HepG2 (cell line): ENCODE measurements at regions not wholly inside any gene's neighbourhood (a gene's known extent, or its start where the extent isn't known, plus 50 kb on each side); places are given as distances from the start of the nearest gene placed in this dataset.

Source experiments
- ATAC-seq: fragments of 200-7000 bp; cut with Tn5 transposase; 3 replicates; pipeline ENCODE4 v1.9.1; 2020; ENCODE audit warnings: mild to moderate bottlenecking, moderate library complexity
- BruUV-seq: library from RNA; stranded (reverse); fragments of 400-500 nt; replicated peaks from 2 replicates; lab custom pipeline; 2021; lab: Mats Ljungman, UMichigan
- CTCF ChIA-PET: fragments of 300-600 bp; formaldehyde crosslinking; extraction: SDS; loops from one replicate; lab custom pipeline; 2021; ENCODE audit warnings: low total read pairs, inconsistent platforms, low intra/inter-chr PET ratio; lab: Yijun Ruan, JAX
- POLR2A ChIA-PET: fragments of 350-600 bp; sonication (Branson Sonifier 250); formaldehyde crosslinking; loops from one replicate; lab custom pipeline; 2020; ENCODE audit warnings: antibody characterized with exemption, inconsistent platforms; lab: Yijun Ruan, JAX
- DNase-seq: peaks from one replicate; pipeline ENCODE4 v3.0.0-alpha.2; 2015; ENCODE audit warnings: low spot score
- FAIRE-seq: peaks from 3 replicates; lab custom pipeline; 2011; peaks lifted over from hg19 to GRCh38; lab: Jason Lieb, UNC
- H2AFZ ChIP-seq: one replicate; pipeline ENCODE4 v1.6.1; 2011; ENCODE audit warnings: low read length, inconsistent platforms
- H3K27ac ChIP-seq: fragments of 300-600 bp; 3 replicates; pipeline ENCODE4 v1.8.0; 2011; ENCODE audit warnings: mixed run types, mild to moderate bottlenecking, mixed read lengths, low read length, inconsistent platforms; ENCODE audit not compliant: insufficient read depth; ENCODE audit errors: extremely low read length
- H3K27me3 ChIP-seq, 2 experiments: fragments of 200-600 bp in 1 of 2; 2 replicates in 1 of 2; 3 replicates in 1 of 2; pipeline versions ENCODE4 v1.6.0 to v1.8.0; 2011; ENCODE audit warnings: low read length in 2 of 2, mild to moderate bottlenecking in 2 of 2, moderate library complexity in 2 of 2, inconsistent platforms in 1 of 2; ENCODE audit not compliant: insufficient read depth in 2 of 2, control insufficient read depth in 1 of 2
- H3K36me3 ChIP-seq, 2 experiments: fragments of 200-600 bp in 1 of 2; replicated peaks in 1 of 2; 2 replicates in 1 of 2; 3 replicates in 1 of 2; pipeline versions ENCODE4 v1.5.1 to v1.8.0; 2011; ENCODE audit warnings: low read length in 2 of 2, inconsistent platforms in 1 of 2; ENCODE audit not compliant: insufficient read depth in 2 of 2, control insufficient read depth in 1 of 2
- H3K4me1 ChIP-seq: 2 replicates; pipeline ENCODE4 v1.5.1; 2012; ENCODE audit warnings: low read length, inconsistent platforms; ENCODE audit not compliant: insufficient read depth
- H3K4me2 ChIP-seq: 2 replicates; pipeline ENCODE4 v1.6.0; 2011; ENCODE audit warnings: low read depth, low read length, inconsistent platforms
- H3K4me3 ChIP-seq, 3 experiments: fragments of 200-600 bp in 1 of 3; sonication (generic), shearing (Covaris generic) in 1 of 3; replicated peaks in 1 of 3; 2 replicates each; pipeline ENCODE4 v1.5.1; 2011 to 2016; ENCODE audit warnings: low read length in 3 of 3, inconsistent platforms in 2 of 3, low read depth in 2 of 3, mild to moderate bottlenecking in 2 of 3, control low read depth in 1 of 3, mixed read lengths in 1 of 3; ENCODE audit not compliant: insufficient read depth in 1 of 3
- H3K79me2 ChIP-seq: one replicate; pipeline ENCODE4 v1.6.1; 2011; ENCODE audit warnings: low read length, inconsistent platforms; ENCODE audit not compliant: insufficient read depth
- H3K9ac ChIP-seq: 2 replicates; pipeline ENCODE4 v1.6.0; 2011; ENCODE audit warnings: mild to moderate bottlenecking, low read depth, low read length, inconsistent platforms; ENCODE audit not compliant: insufficient read depth
- H3K9me3 ChIP-seq: 2 replicates; pipeline ENCODE4 v1.5.1; 2012; ENCODE audit warnings: mild to moderate bottlenecking, low read length
- H4K20me1 ChIP-seq: 2 replicates; pipeline ENCODE4 v1.6.0; 2011; ENCODE audit warnings: inconsistent platforms, mild to moderate bottlenecking, low read length, moderate library complexity; ENCODE audit not compliant: insufficient read depth
- KAT8 ChIP-seq: IDR thresholded peaks from 2 replicates; pipeline ENCODE4 v1.6.1; 2016; ENCODE audit warnings: missing genetic modification reagents, missing compliant biosample characterization
- NFE2L1 ChIP-seq: sonication (generic); formaldehyde crosslinking; IDR thresholded peaks from 2 replicates; pipeline ENCODE4 v1.4.0; 2020; ENCODE audit warnings: missing genetic modification reagents, mild to moderate bottlenecking, borderline replicate concordance
- RBM22 ChIP-seq: fragments of 200-400 bp; formaldehyde crosslinking; optimal IDR thresholded peaks from 2 replicates; pipeline ENCODE3; 2017; ENCODE audit warnings: mild to moderate bottlenecking, low read length, moderate library complexity
- SAFB2 ChIP-seq: sonication (generic); formaldehyde crosslinking; IDR thresholded peaks from 2 replicates; pipeline ENCODE4 v1.5.1; 2020; ENCODE audit warnings: missing genetic modification reagents, low read depth, mild to moderate bottlenecking, borderline replicate concordance
- SPEN ChIP-seq: sonication (generic); formaldehyde crosslinking; IDR thresholded peaks from 2 replicates; pipeline ENCODE4 v1.5.1; 2020; ENCODE audit warnings: low read depth, mild to moderate bottlenecking, missing genetic modification reagents
- ZNF326 ChIP-seq: sonication (generic); formaldehyde crosslinking; IDR thresholded peaks from 2 replicates; pipeline ENCODE4 v1.4.0; 2020; ENCODE audit warnings: missing genetic modification reagents, borderline replicate concordance
- ZNF83 ChIP-seq: sonication (generic); formaldehyde crosslinking; IDR thresholded peaks from 2 replicates; pipeline ENCODE4 v1.4.0; 2020; ENCODE audit warnings: missing genetic modification reagents, mild to moderate bottlenecking, borderline replicate concordance
- WGBS: methylation state at CpG from one replicate; pipeline ENCODE4 v1.1.6; 2017; ENCODE audit warnings: low lambda C conversion rate; 5-methylcytosine and 5-hydroxymethylcytosine counted together
- in situ Hi-C: cut with HindIII; loops from 2 replicates; pipeline ENCODE4 v1.10.0; 2017; ENCODE audit warnings: low pct_unique_long_range_greater_than_20kb; ENCODE audit not compliant: extremely low pct_ligation_motif_present
- intact Hi-C: fragments of 100-400 bp; cut with micrococcal nuclease; formaldehyde crosslinking; loops from one replicate; pipeline ENCODE4 v1.10.0; 2022; ENCODE audit not compliant: unreplicated experiment
- TF ChIP-seq, protein P1 (sequence below): IDR thresholded peaks from 2 replicates; pipeline ENCODE4 v1.6.1; 2012; ENCODE audit warnings: inconsistent platforms

DNA sequence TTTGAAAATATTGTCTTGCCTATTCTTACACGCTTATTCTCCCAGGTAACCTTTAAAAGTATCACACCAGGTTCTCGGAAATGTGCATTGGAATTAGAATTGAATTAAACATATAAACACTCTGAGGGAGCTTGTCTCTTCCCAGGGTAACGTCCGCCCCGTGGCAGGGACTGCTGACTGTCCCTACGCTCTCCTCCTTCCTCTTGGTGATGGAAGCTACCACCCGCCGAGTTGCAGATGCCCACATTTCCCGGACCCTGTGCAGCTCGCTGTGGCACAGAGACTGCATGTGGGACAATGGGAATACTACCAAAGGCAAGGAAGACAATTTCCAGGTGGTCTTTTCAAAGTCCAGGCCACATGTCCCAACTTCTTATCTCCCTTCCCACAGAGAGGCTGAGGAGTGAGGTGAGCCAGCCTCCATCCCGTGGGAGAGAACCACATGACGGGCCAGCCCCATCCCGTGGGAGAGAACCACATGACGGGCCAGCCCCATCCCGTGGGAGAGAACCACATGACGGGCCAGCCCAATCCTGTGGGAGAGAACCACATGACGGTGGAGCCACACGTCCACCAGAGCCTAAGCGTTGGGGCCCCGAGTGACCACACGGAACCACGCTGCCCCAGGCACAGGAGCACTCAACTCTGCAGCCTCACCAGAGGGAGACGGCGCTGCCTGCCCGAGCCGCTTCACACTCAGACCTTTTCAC is 249.4 kb upstream of the IRX1 start:
- H3K79me2 ChIP-seq = no peaks in the 10 kb centered on the region
- H3K4me3 ChIP-seq = no peak overlapping the region
- TF ChIP-seq, protein P1, sequence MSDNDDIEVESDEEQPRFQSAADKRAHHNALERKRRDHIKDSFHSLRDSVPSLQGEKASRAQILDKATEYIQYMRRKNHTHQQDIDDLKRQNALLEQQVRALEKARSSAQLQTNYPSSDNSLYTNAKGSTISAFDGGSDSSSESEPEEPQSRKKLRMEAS = no peak
- no peak for TF ChIP-seq RBM22
- no peak overlapping the region for H2AFZ ChIP-seq
- ChIA-PET CTCF (no interaction called here), POLR2A (no interaction called here)
- H3K36me3 ChIP-seq = no peaks in the 10 kb centered on the region
- no peak for FAIRE-seq
- H4K20me1 ChIP-seq = no peaks in the 10 kb centered on the region
- ATAC-seq = no peak
- DNase-seq = no peak
- intact Hi-C loops (no loop called here), in situ Hi-C loops (no loop called here)
- no peak overlapping the region for H3K9ac ChIP-seq
- no peaks in the 10 kb centered on the region for H3K4me1 ChIP-seq
- 10% methylated on average over 12 of the region's 26 CpGs for WGBS
- H3K27ac ChIP-seq = no peak overlapping the region
- H3K27me3 ChIP-seq = peaks cover 0 to 13% of the 10 kb centered on the region in 2 experiments; a peak in 2 of 5 replicates
- H3K9me3 ChIP-seq = no peaks in the 10 kb centered on the region
- no TSS peak for BruUV-seq
- no peak overlapping the region for H3K4me2 ChIP-seq

- CTCF ChIA-PET = no interaction called here
- Histone ChIP-seq H3K9me3 (no peaks in the 10 kb centered on the region), H4K20me1 (no peaks in the 10 kb centered on the region), H3K4me2 (no peak overlapping the region), H3K9ac (no peak overlapping the region), H3K4me1 (no peaks in the 10 kb centered on the region), H3K36me3 (no peaks in the 10 kb centered on the region), H3K27ac (no peak overlapping the region), H3K79me2 (no peaks in the 10 kb centered on the region), H3K27me3 (peaks cover 1 to 13% of the 10 kb centered on the region in 2 experiments; a peak in 2 of 5 replicates), H2AFZ (no peak overlapping the region), H3K4me3 (no peak overlapping the region)
- FAIRE-seq (no peak), DNase-seq (no peak), ATAC-seq (no peak)
- 8% methylated on average over 6 of the region's 8 CpGs for WGBS
- TF ChIP-seq SPEN (no peak), ZNF83 (CRISPR knock-in tag) (no peak), NFE2L1 (CRISPR knock-in tag) (no peak), SAFB2 (CRISPR knock-in tag) (no peak), KAT8 (CRISPR knock-in tag) (no peak), ZNF326 (CRISPR knock-in tag) (no peak)
- POLR2A ChIA-PET = no interaction called here
- in situ Hi-C loops = no loop called here
- intact Hi-C loops = no loop called here
- no TSS peak for BruUV-seq
Measured at GRCh38 chr5:3345195-3345594, 250.4 kb upstream of the IRX1 start.
